Endodermal cell (in vitro differentiated cells): ENCODE measurements at regions not wholly inside any gene's neighbourhood (a gene's known extent, or its start where the extent isn't known, plus 50 kb on each side); places are given as distances from the start of the nearest gene placed in this dataset.

ENCODE experiments used
- DNase-seq: peaks from one replicate; pipeline ENCODE4 v3.0.0-alpha.2; 2017
- H3K27ac ChIP-seq: 2 replicates; pipeline ENCODE4 v1.5.1; 2013; ENCODE audit warnings: mild to moderate bottlenecking, low read depth, low read length, moderate library complexity
- H3K27me3 ChIP-seq: 2 replicates; pipeline ENCODE4 v1.6.1; 2013; ENCODE audit warnings: mild to moderate bottlenecking, low read length, moderate library complexity; ENCODE audit not compliant: insufficient read depth, control insufficient read depth, poor library complexity, severe bottlenecking
- H3K36me3 ChIP-seq: 2 replicates; pipeline ENCODE4 v1.7.0; 2013; ENCODE audit warnings: mild to moderate bottlenecking, low read length, moderate library complexity; ENCODE audit not compliant: control insufficient read depth, insufficient read depth
- H3K4me1 ChIP-seq: one replicate; pipeline ENCODE4 v1.7.0; 2013; ENCODE audit warnings: low read length; ENCODE audit not compliant: control insufficient read depth, insufficient read depth
- H3K4me3 ChIP-seq: 2 replicates; pipeline ENCODE4 v1.5.1; 2013; ENCODE audit warnings: mild to moderate bottlenecking, low read length, moderate library complexity
- H3K9ac ChIP-seq: 2 replicates; pipeline ENCODE4 v1.6.1; 2013; ENCODE audit warnings: mild to moderate bottlenecking, low read length, moderate library complexity; ENCODE audit not compliant: poor library complexity, severe bottlenecking; ENCODE audit errors: extremely low read depth
- H3K9me3 ChIP-seq: 2 replicates; pipeline ENCODE4 v1.6.1; 2013; ENCODE audit warnings: mild to moderate bottlenecking, low read length, moderate library complexity; ENCODE audit not compliant: control insufficient read depth
- H3K27ac Mint-ChIP-seq: 2 replicates; pipeline ENCODE4 v1.8.0; 2020; ENCODE audit warnings: mixed read lengths
- H3K27me3 Mint-ChIP-seq: 2 replicates; pipeline ENCODE4 v1.8.0; 2021; ENCODE audit warnings: mild to moderate bottlenecking, mixed read lengths; ENCODE audit not compliant: insufficient read depth
- H3K36me3 Mint-ChIP-seq: 2 replicates; pipeline ENCODE4 v1.8.0; 2020; ENCODE audit warnings: low read depth, mixed read lengths
- H3K4me1 Mint-ChIP-seq: 2 replicates; pipeline ENCODE4 v1.8.0; 2020; ENCODE audit warnings: mixed read lengths
- H3K4me3 Mint-ChIP-seq: 2 replicates; pipeline ENCODE4 v1.8.0; 2020; ENCODE audit warnings: mild to moderate bottlenecking, moderate library complexity, mixed read lengths
- H3K9me3 Mint-ChIP-seq: 2 replicates; pipeline ENCODE4 v1.8.0; 2020; ENCODE audit warnings: mild to moderate bottlenecking, mixed read lengths
- WGBS, 2 experiments: methylation state at CpG; one replicate each; pipeline versions ENCODE4 v1.1.5 to v1.1.7; 2013; ENCODE audit warnings: missing lambda C conversion rate in 2 of 2, mixed read lengths in 1 of 2; ENCODE audit not compliant: insufficient coverage in 1 of 2, insufficient read length in 1 of 2; 5-methylcytosine and 5-hydroxymethylcytosine counted together
- TF ChIP-seq, protein P1 (sequence below): fragments of 200-600 bp; sonication (generic); conservative IDR thresholded peaks from 2 replicates; pipeline ENCODE4 v1.5.0; 2021; ENCODE audit warnings: antibody characterized with exemption, mild to moderate bottlenecking

DNA sequence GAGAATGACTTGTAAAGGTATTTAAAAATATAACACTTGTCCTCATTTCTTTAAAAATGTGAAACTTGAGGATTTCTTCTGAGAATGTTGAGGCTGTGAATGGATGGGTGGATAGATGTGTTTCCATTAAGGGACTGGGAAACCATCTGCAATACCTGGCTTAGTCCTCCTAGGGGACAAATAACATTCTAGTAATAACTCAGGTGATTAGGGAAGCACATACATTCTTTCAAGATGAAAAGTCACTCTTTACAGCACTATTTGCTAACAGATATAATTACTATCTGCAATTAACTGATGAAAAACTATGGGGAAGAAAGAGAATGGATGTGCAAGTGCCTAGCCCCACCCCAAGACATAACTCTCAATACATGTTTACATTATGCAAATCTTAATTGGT lies 542.3 kb downstream of the CD83 start:
- Histone ChIP-seq H3K27ac (no peak overlapping the region), H3K27me3 (peaks cover 38% of the 10 kb centered on the region), H3K36me3 (no peaks in the 10 kb centered on the region), H3K9me3 (no peaks in the 10 kb centered on the region), H3K4me1 (peaks cover 23% of the 10 kb centered on the region), H3K9ac (no peak overlapping the region), H3K4me3 (no peak overlapping the region)
- no peak overlapping the region for H3K27ac Mint-ChIP-seq
- no peaks in the 10 kb centered on the region for H3K36me3 Mint-ChIP-seq
- TF ChIP-seq, protein P1, sequence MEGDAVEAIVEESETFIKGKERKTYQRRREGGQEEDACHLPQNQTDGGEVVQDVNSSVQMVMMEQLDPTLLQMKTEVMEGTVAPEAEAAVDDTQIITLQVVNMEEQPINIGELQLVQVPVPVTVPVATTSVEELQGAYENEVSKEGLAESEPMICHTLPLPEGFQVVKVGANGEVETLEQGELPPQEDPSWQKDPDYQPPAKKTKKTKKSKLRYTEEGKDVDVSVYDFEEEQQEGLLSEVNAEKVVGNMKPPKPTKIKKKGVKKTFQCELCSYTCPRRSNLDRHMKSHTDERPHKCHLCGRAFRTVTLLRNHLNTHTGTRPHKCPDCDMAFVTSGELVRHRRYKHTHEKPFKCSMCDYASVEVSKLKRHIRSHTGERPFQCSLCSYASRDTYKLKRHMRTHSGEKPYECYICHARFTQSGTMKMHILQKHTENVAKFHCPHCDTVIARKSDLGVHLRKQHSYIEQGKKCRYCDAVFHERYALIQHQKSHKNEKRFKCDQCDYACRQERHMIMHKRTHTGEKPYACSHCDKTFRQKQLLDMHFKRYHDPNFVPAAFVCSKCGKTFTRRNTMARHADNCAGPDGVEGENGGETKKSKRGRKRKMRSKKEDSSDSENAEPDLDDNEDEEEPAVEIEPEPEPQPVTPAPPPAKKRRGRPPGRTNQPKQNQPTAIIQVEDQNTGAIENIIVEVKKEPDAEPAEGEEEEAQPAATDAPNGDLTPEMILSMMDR = no peak
- DNase-seq = no peak
- peaks cover 30% of the 10 kb centered on the region for H3K27me3 Mint-ChIP-seq
- H3K4me3 Mint-ChIP-seq = no peak overlapping the region
- peaks cover 37% of the 10 kb centered on the region for H3K4me1 Mint-ChIP-seq
- H3K9me3 Mint-ChIP-seq = no peaks in the 10 kb centered on the region

DNA sequence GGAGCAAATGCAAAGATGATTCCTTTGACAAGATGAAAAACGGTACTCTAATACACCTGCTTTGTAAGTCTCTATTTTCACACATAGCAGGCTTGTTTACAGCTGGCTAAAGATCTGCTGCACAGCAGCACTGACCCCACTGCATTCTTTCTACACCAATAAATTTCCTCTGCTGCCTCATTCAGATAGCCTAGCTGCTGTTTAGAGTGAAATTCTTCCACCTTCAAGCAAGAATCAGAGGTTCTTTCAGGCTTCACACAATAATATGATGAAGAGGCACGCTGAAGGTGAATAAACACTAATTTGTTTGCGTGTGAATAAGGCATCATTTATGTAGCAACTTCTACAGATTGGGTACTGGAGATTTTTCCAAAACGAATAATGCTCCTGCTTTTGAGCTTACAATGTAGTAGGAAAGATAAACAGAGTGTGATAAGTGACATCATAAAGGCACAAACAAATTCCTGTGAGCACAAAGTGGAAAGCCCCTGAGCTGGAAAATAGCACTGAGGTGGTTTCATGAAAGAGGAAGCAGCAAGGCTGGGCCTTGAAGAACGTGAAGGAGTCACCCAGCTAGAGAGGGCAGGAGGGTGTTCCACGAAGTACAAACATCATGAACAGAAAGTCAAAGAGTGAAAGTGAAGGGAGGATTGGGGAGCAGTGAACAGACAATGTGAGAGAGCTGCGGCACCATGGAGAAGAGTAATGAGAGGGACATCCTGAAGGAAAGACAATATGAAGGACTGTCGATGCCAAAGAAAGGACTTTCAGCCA lies 543.4 kb downstream of the CD83 start:
- Histone ChIP-seq H3K36me3 (no peaks in the 10 kb centered on the region), H3K9ac (no peak overlapping the region), H3K27ac (no peak overlapping the region), H3K4me3 (no peak overlapping the region), H3K27me3 (peaks cover 42% of the 10 kb centered on the region), H3K9me3 (no peaks in the 10 kb centered on the region), H3K4me1 (peaks cover 15% of the 10 kb centered on the region)
- no peaks in the 10 kb centered on the region for H3K9me3 Mint-ChIP-seq
- H3K36me3 Mint-ChIP-seq = no peaks in the 10 kb centered on the region
- no peak overlapping the region for H3K27ac Mint-ChIP-seq
- DNase-seq = no peak
- 81 to 82% methylated on average over 8 of the region's 8 CpGs for WGBS, 2 experiments
- peaks cover 39% of the 10 kb centered on the region for H3K27me3 Mint-ChIP-seq
- TF ChIP-seq, protein P1 = no peak
- peaks cover 26% of the 10 kb centered on the region for H3K4me1 Mint-ChIP-seq
- no peak overlapping the region for H3K4me3 Mint-ChIP-seq

DNA sequence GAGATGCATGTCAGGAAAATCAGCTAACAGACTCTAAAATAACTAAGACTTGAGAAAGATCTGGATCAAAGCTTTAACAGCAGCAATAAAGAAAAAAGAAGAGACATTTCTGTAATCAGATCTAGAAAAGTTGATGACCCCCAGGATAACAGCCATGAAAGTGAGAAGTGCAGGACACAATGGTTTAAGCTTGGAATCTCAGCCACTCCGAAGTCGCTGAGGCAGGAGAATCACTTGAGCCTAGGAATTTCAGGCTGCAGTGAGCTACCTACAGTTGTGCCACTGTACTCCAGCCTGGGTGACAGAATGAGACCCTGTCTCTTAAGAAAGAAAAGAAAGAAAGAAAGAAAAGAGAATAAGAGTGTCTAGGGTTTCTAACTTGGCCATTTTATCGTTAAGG lies 544.1 kb downstream of the CD83 start:
- no peaks in the 10 kb centered on the region for H3K36me3 ChIP-seq
- H3K27me3 ChIP-seq = peaks cover 42% of the 10 kb centered on the region
- Mint-ChIP-seq H3K27me3 (peaks cover 46% of the 10 kb centered on the region), H3K9me3 (no peaks in the 10 kb centered on the region), H3K4me3 (no peak overlapping the region), H3K36me3 (no peaks in the 10 kb centered on the region), H3K27ac (no peak overlapping the region), H3K4me1 (peaks cover 24% of the 10 kb centered on the region)
- no peak overlapping the region for H3K4me3 ChIP-seq
- H3K27ac ChIP-seq = no peak overlapping the region
- H3K9ac ChIP-seq = no peak overlapping the region
- TF ChIP-seq, protein P1 = no peak
- WGBS, 2 experiments = 90 to 96% methylated on average over 3 of the region's 3 CpGs
- DNase-seq = no peak
- H3K9me3 ChIP-seq = no peaks in the 10 kb centered on the region
- H3K4me1 ChIP-seq = peaks cover 12% of the 10 kb centered on the region
